Trophoblast cell (in vitro differentiated cells and primary cell): ENCODE measurements at regions not wholly inside any gene's neighbourhood (a gene's known extent, or its start where the extent isn't known, plus 50 kb on each side); places are given as distances from the start of the nearest gene placed in this dataset.

ENCODE experiments used
- DNase-seq, 2 donors: peaks; one replicate each; pipeline ENCODE4 v3.0.0-alpha.2; 2016
- H2AFZ ChIP-seq: 2 replicates; pipeline ENCODE4 v1.6.1; 2013; ENCODE audit warnings: low read length, moderate library complexity, mild to moderate bottlenecking; ENCODE audit not compliant: insufficient read depth, poor library complexity
- H2AK5ac ChIP-seq: 2 replicates; pipeline ENCODE4 v1.6.1; 2013; ENCODE audit warnings: mild to moderate bottlenecking, low read length
- H2BK120ac ChIP-seq: 2 replicates; pipeline ENCODE4 v1.6.1; 2013; ENCODE audit warnings: low read length, mild to moderate bottlenecking, moderate library complexity; ENCODE audit not compliant: insufficient read depth, poor library complexity
- H2BK12ac ChIP-seq: 2 replicates; pipeline ENCODE4 v1.6.1; 2013; ENCODE audit warnings: mild to moderate bottlenecking, low read length, moderate library complexity
- H2BK5ac ChIP-seq: 2 replicates; pipeline ENCODE4 v1.6.1; 2013; ENCODE audit warnings: low read length, low read depth, moderate library complexity, mild to moderate bottlenecking; ENCODE audit not compliant: poor library complexity
- H3K14ac ChIP-seq: 2 replicates; pipeline ENCODE4 v1.6.1; 2013; ENCODE audit warnings: mild to moderate bottlenecking, low read length
- H3K18ac ChIP-seq: 2 replicates; pipeline ENCODE4 v1.6.1; 2013; ENCODE audit warnings: mild to moderate bottlenecking, low read length
- H3K23ac ChIP-seq: 2 replicates; pipeline ENCODE4 v1.6.1; 2013; ENCODE audit warnings: low read length
- H3K27ac ChIP-seq: 2 replicates; pipeline ENCODE4 v1.5.1; 2013; ENCODE audit warnings: low read depth, mild to moderate bottlenecking, inconsistent platforms, low read length, moderate library complexity
- H3K27me3 ChIP-seq: 2 replicates; pipeline ENCODE4 v1.6.1; 2013; ENCODE audit warnings: inconsistent platforms, mild to moderate bottlenecking, low read length, moderate library complexity; ENCODE audit not compliant: insufficient read depth
- H3K36me3 ChIP-seq, 2 experiments: 1 replicate in 1 of 2; 2 replicates in 1 of 2; pipeline ENCODE4 v1.6.1; 2013; ENCODE audit warnings: low read length in 2 of 2, mild to moderate bottlenecking in 2 of 2, moderate library complexity in 1 of 2; ENCODE audit not compliant: insufficient read depth in 2 of 2, control insufficient read depth in 1 of 2
- H3K4ac ChIP-seq: 2 replicates; pipeline ENCODE4 v1.6.1; 2013; ENCODE audit warnings: low read depth, mild to moderate bottlenecking, low read length, moderate library complexity
- H3K4me1 ChIP-seq, 2 experiments: 1 replicate in 1 of 2; 2 replicates in 1 of 2; pipeline ENCODE4 v1.6.1; 2013; ENCODE audit warnings: low read length in 2 of 2, mild to moderate bottlenecking in 2 of 2, moderate library complexity in 1 of 2; ENCODE audit not compliant: insufficient read depth in 2 of 2, control insufficient read depth in 1 of 2
- H3K4me2 ChIP-seq: 2 replicates; pipeline ENCODE4 v1.6.1; 2013; ENCODE audit warnings: inconsistent platforms, mild to moderate bottlenecking, low read length, moderate library complexity
- H3K4me3 ChIP-seq: 2 replicates; pipeline ENCODE4 v1.5.1; 2013; ENCODE audit warnings: mild to moderate bottlenecking, low read depth, low read length, inconsistent platforms
- H3K79me1 ChIP-seq: one replicate; pipeline ENCODE4 v1.6.1; 2013; ENCODE audit warnings: low read length
- H3K79me2 ChIP-seq: 2 replicates; pipeline ENCODE4 v1.6.1; 2013; ENCODE audit warnings: low read length, mild to moderate bottlenecking; ENCODE audit not compliant: control insufficient read depth, insufficient read depth, poor library complexity
- H3K9ac ChIP-seq: 2 replicates; pipeline ENCODE4 v1.6.1; 2013; ENCODE audit warnings: mild to moderate bottlenecking, low read length
- H3K9me3 ChIP-seq: 2 replicates; pipeline ENCODE4 v1.6.1; 2013; ENCODE audit warnings: low read depth, mild to moderate bottlenecking, control low read depth, inconsistent platforms, low read length; ENCODE audit not compliant: insufficient read depth
- H4K12ac ChIP-seq: 2 replicates; pipeline ENCODE4 v1.6.1; 2013; ENCODE audit warnings: low read depth, mild to moderate bottlenecking, low read length, moderate library complexity
- H4K8ac ChIP-seq: 2 replicates; pipeline ENCODE4 v1.6.1; 2013; ENCODE audit warnings: low read depth, mild to moderate bottlenecking, low read length, moderate library complexity
- H4K91ac ChIP-seq: one replicate; pipeline ENCODE4 v1.6.1; 2013; ENCODE audit warnings: low read depth, mild to moderate bottlenecking, low read length, moderate library complexity
- WGBS: extraction: QIAGEN DNeasy Blood & Tissue Kit; methylation state at CpG from one replicate; pipeline ENCODE4 v1.1.7; 2013; ENCODE audit warnings: missing lambda C conversion rate; ENCODE audit not compliant: insufficient read length, insufficient coverage; ENCODE audit errors: extremely low coverage; 5-methylcytosine and 5-hydroxymethylcytosine counted together

DNA sequence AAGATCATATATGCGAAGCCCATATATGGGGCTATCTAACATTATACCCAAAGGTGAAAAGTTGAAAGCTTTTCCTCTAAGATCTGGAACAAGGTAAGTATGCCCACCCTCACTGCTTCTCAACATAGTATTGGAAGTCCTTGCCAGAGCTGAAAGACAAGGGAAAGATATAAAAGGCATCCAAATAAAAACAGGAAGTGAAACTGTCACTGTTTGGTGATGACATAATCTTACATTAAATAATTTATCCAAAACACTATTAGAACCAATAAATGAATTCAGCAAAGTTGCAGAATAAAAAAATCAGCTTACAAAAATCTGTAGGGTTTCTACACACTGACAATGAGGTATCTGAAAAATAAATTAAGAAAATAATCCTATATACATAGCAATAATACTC, 205.8 kb downstream of the INSIG2 start:
- Histone ChIP-seq H3K4me3 (no peak overlapping the region), H3K9ac (no peak overlapping the region), H2BK5ac (no peak overlapping the region), H3K4ac (no peak overlapping the region), H3K27ac (no peak overlapping the region), H4K91ac (no peak overlapping the region), H3K27me3 (no peaks in the 10 kb centered on the region), H4K12ac (no peak overlapping the region), H3K4me1 (no peaks in the 10 kb centered on the region), H3K14ac (no peak overlapping the region), H2AFZ (no peak overlapping the region), H3K18ac (no peak overlapping the region), H3K79me2 (no peaks in the 10 kb centered on the region), H2BK12ac (no peak overlapping the region), H3K36me3 (no peaks in the 10 kb centered on the region), H3K4me2 (no peak overlapping the region), H2AK5ac (no peak overlapping the region), H2BK120ac (no peak overlapping the region), H3K23ac (no peak overlapping the region), H4K8ac (no peak overlapping the region), H3K9me3 (peaks cover 2% of the 10 kb centered on the region), H3K79me1 (no peaks in the 10 kb centered on the region)
- no peak for DNase-seq
- WGBS: no CpG with 5 or more reads among the region's 1 CpG

GRCh38 chr2:118292991-118293390, 204.7 kb downstream of the INSIG2 start:
- H3K79me1 ChIP-seq: no peaks in the 10 kb centered on the region
- no peaks in the 10 kb centered on the region for H3K27me3 ChIP-seq
- no peak overlapping the region for H2BK5ac ChIP-seq
- no peak overlapping the region for H4K12ac ChIP-seq
- no peak for DNase-seq
- no peak overlapping the region for H2BK12ac ChIP-seq
- H3K4ac ChIP-seq: no peak overlapping the region
- no peak overlapping the region for H3K27ac ChIP-seq
- no peak overlapping the region for H2AFZ ChIP-seq
- no CpG with 5 or more reads among the region's 2 CpGs for WGBS
- no peak overlapping the region for H3K14ac ChIP-seq
- H2AK5ac ChIP-seq: no peak overlapping the region
- H3K9ac ChIP-seq: no peak overlapping the region
- H3K4me2 ChIP-seq: no peak overlapping the region
- no peak overlapping the region for H4K91ac ChIP-seq
- H3K23ac ChIP-seq: no peak overlapping the region
- no peaks in the 10 kb centered on the region for H3K79me2 ChIP-seq
- no peaks in the 10 kb centered on the region for H3K36me3 ChIP-seq
- no peak overlapping the region for H2BK120ac ChIP-seq
- H3K4me1 ChIP-seq: no peaks in the 10 kb centered on the region
- no peak overlapping the region for H3K18ac ChIP-seq
- H3K4me3 ChIP-seq: no peak overlapping the region
- no peak overlapping the region for H4K8ac ChIP-seq
- peaks cover 2% of the 10 kb centered on the region for H3K9me3 ChIP-seq

GRCh38 chr2:118291251-118291880, 203.1 kb downstream of the INSIG2 start:
- no peak overlapping the region for H3K4me3 ChIP-seq
- H3K4me2 ChIP-seq: no peak overlapping the region
- no peak overlapping the region for H3K18ac ChIP-seq
- no peak overlapping the region for H2BK5ac ChIP-seq
- H3K9me3 ChIP-seq: peaks cover 2% of the 10 kb centered on the region
- no peak overlapping the region for H3K23ac ChIP-seq
- no peaks in the 10 kb centered on the region for H3K27me3 ChIP-seq
- H2AK5ac ChIP-seq: no peak overlapping the region
- H3K79me1 ChIP-seq: no peaks in the 10 kb centered on the region
- H2BK12ac ChIP-seq: no peak overlapping the region
- no peak overlapping the region for H3K9ac ChIP-seq
- no peak overlapping the region for H3K14ac ChIP-seq
- no peak overlapping the region for H4K12ac ChIP-seq
- no peak overlapping the region for H2BK120ac ChIP-seq
- no peak overlapping the region for H3K4ac ChIP-seq
- no peaks in the 10 kb centered on the region for H3K79me2 ChIP-seq
- DNase-seq: no peak
- no peak overlapping the region for H4K8ac ChIP-seq
- H2AFZ ChIP-seq: no peak overlapping the region
- WGBS: no CpG with 5 or more reads among the region's 3 CpGs
- H3K36me3 ChIP-seq: no peaks in the 10 kb centered on the region
- H3K4me1 ChIP-seq: no peaks in the 10 kb centered on the region
- H4K91ac ChIP-seq: no peak overlapping the region
- no peak overlapping the region for H3K27ac ChIP-seq

DNA sequence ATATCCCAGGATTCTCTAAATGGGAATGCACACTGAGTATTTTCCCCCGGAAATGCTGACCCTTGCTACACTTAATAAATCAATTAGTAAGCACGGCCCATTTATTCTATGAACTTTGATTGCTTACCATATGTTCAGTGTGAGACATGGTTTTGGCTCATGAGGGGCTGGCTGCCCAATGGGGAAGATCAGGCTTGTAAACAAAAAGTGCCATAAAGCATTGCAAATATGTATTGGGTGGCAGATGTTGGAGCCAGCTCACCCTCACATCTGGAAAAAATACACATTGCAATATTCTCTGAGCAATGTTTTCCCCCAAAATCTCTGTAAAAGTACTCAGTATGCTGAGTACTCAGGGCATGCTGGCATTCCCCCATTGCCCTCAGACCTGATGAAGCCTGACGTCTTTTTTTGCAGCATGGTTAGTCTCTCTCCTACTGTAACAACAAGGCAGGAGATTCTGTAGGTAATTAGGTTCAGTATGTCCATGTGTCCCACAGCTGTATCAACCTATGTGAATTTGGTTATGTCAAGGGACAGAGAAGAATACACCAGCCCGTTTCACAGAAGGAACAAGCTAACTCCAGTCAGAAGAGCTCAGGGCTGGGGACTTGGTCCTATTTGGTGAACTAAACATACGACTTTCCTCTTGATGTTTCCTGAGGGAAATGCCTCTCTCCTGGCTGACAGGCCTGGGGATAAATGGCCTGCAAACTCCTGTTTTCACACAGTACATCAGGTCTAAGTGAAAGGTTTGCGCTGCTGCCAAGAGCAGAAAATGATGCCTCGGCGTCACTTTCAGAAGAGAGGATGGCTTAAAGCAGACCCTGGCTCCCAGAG, 202.4 kb downstream of the INSIG2 start:
- Histone ChIP-seq H2BK12ac (no peak overlapping the region), H3K36me3 (no peaks in the 10 kb centered on the region), H3K79me2 (no peaks in the 10 kb centered on the region), H3K4ac (no peak overlapping the region), H3K79me1 (no peaks in the 10 kb centered on the region), H4K91ac (no peak overlapping the region), H3K27ac (no peak overlapping the region), H3K9me3 (peaks cover 2% of the 10 kb centered on the region), H3K9ac (no peak overlapping the region), H3K14ac (no peak overlapping the region), H2AFZ (no peak overlapping the region), H3K27me3 (no peaks in the 10 kb centered on the region), H4K8ac (no peak overlapping the region), H3K18ac (no peak overlapping the region), H3K23ac (no peak overlapping the region), H2BK5ac (no peak overlapping the region), H3K4me2 (no peak overlapping the region), H4K12ac (no peak overlapping the region), H2BK120ac (no peak overlapping the region), H3K4me3 (no peak overlapping the region), H2AK5ac (no peak overlapping the region), H3K4me1 (no peaks in the 10 kb centered on the region)
- no peak for DNase-seq
- no CpG with 5 or more reads among the region's 8 CpGs for whole genome bisulfite sequencing
